SU-DHL-6 (cell line): ENCODE measurements at regions not wholly inside any gene's neighbourhood (a gene's known extent, or its start where the extent isn't known, plus 50 kb on each side); places are given as distances from the start of the nearest gene placed in this dataset.

ENCODE experiments used
- CTCF ChIP-seq: fragments of 200-600 bp; sonication (generic); IDR thresholded peaks from one replicate; pipeline ENCODE4 v1.5.1; 2017; ENCODE audit warnings: antibody characterized with exemption, mild to moderate bottlenecking, low read length, moderate library complexity; ENCODE audit not compliant: insufficient read depth, poor library complexity, severe bottlenecking
- EZH2phosphoT487 ChIP-seq: fragments of 200-600 bp; sonication (generic), shearing (Covaris generic); conservative IDR thresholded peaks from 2 replicates; pipeline ENCODE4 v1.6.1; 2018; ENCODE audit warnings: mild to moderate bottlenecking, antibody characterized with exemption, low read length, moderate library complexity, mixed read lengths

- TF ChIP-seq CTCF (no peak), EZH2phosphoT487 (no peak)
Measured at GRCh38 chr18:42184685-42185477, 229.8 kb downstream of the PIK3C3 start.
